ENCODE measurements at regions not wholly inside any gene's neighbourhood (a gene's known extent, or its start where the extent isn't known, plus 50 kb on each side); places are given as distances from the start of the nearest gene placed in this dataset.

DNA sequence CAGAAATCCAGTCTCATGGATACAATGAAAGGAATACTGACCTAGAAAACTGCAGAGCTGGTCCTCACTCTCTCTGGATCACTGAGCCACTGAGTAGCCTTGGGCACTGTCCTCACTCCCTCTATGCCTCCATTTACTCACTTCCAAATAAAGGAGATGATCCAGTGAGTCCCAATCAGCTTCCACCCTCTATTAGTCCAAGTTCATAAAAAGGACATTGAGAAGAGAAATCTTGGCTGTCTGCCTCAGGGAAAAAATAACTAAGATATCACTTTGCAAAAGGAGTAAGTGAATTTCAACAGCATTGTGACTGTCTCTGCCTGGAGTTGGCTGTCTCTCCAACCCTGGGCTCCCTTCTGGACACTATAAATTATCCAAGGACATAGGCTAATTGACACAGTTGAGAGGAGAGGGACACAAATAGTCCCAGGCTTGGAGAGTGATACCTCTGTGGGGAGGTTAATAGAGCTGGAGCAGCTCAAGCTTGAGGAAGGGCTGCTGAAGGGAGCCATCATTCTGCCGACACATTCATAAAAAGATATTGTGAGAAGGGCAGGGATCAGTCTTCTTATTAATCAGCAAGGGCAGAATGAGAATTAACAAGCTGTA lies 572.3 kb downstream of the RAB28 start:
- Histone ChIP-seq H2AFZ (ENCODE audit: low read length) (no peak overlapping the region), H3K56ac (replicated peaks; ENCODE audit: insufficient read length, low read depth, low read length) (no peak overlapping the region), H3K4me1 (replicated peaks in 1 of 4; ENCODE audit: control insufficient read depth in 3 of 4, insufficient read depth in 4 of 4, low read length in 3 of 4) (no peaks in the 10 kb centered on the region), H2BK20ac (ENCODE audit: low read length) (no peak overlapping the region), H3K23me2 (ENCODE audit: low read depth, low read length) (no peaks in the 10 kb centered on the region), H3K27ac (ENCODE audit: low read depth, low read length) (no peak overlapping the region), H3K79me1 (ENCODE audit: low read depth, low read length) (no peaks in the 10 kb centered on the region), H2BK120ac (replicated peaks; ENCODE audit: low read depth, low read length) (no peak overlapping the region), H2AK5ac (ENCODE audit: low read depth, low read length) (no peak overlapping the region), H4K20me1 (replicated peaks in 1 of 2; ENCODE audit: control insufficient read depth in 1 of 2, insufficient read depth in 2 of 2, low read length in 2 of 2) (no peaks in the 10 kb centered on the region), H3K4ac (replicated peaks; ENCODE audit: insufficient read length, low read depth, low read length) (no peak overlapping the region), H3K23ac (ENCODE audit: insufficient read length) (no peak overlapping the region), H3K79me2 (ENCODE audit: control insufficient read depth in 1 of 2, insufficient read depth in 2 of 2, low read length in 2 of 2) (no peaks in the 10 kb centered on the region), H3K14ac (ENCODE audit: insufficient read length) (no peak overlapping the region), H2BK5ac (ENCODE audit: low read depth, low read length) (no peak overlapping the region), H4K5ac (ENCODE audit: insufficient read length, low read depth, low read length) (no peak overlapping the region), H3K18ac (ENCODE audit: extremely low read depth, low read length) (no peak overlapping the region), H3K4me2 (ENCODE audit: insufficient read depth in 1 of 2, low read depth in 2 of 2, low read length in 2 of 2) (no peak overlapping the region), H4K8ac (ENCODE audit: extremely low read depth, insufficient read depth, low read length) (no peak overlapping the region), H3K36me3 (ENCODE audit: control insufficient read depth in 2 of 4, insufficient read depth in 4 of 4, low read length in 3 of 4) (no peaks in the 10 kb centered on the region; a peak in 1 of 8 replicates), H4K91ac (replicated peaks; ENCODE audit: insufficient read length, low read length) (no peak overlapping the region), H3K9ac (replicated peaks in 1 of 4; ENCODE audit: extremely low read depth in 1 of 4, low read depth in 3 of 4, low read length in 3 of 4) (no peak overlapping the region), H2BK15ac (ENCODE audit: low read length) (no peak overlapping the region), H2BK12ac (ENCODE audit: low read depth, low read length) (no peak overlapping the region), H3K27me3 (replicated peaks in 1 of 4; ENCODE audit: control insufficient read depth in 3 of 4, extremely low read depth in 1 of 4, insufficient read depth in 3 of 4, low read length in 3 of 4) (peaks cover 0 to 1% (median 0%) of the 10 kb centered on the region in 4 experiments; a peak in 1 of 7 replicates), H3K9me3 (ENCODE audit: insufficient read depth in 2 of 2, low read depth in 1 of 2, low read length in 1 of 2) (peaks cover 4 to 6% of the 10 kb centered on the region in 2 experiments; a peak in 2 of 4 replicates), H3K4me3 (ENCODE audit: extremely low read depth in 1 of 4, insufficient read depth in 2 of 4, low read depth in 3 of 4, low read length in 4 of 4) (no peak overlapping the region)
- FAIRE-seq (no peak), DNase-seq (ENCODE audit: low read depth in 1 of 2, low spot score in 2 of 2) (no peak)
- WGBS, 2 experiments (ENCODE audit: extremely low coverage in 1 of 2, insufficient coverage in 1 of 2, insufficient read length in 1 of 2, insufficient replicate concordance in 2 of 2, low coverage in 1 of 2, low lambda C conversion rate in 2 of 2, missing lambda C conversion rate in 1 of 2) = 93% methylated on average over 1 of the region's 1 CpG; no CpG with 5 or more reads in 1 of the 2 experiments
- CTCF ChIA-PET (ENCODE audit: partially characterized antibody) = no interaction called here
- TF ChIP-seq POLR2AphosphoS5 (IDR thresholded peaks at IDR 0.05; ENCODE audit: low read depth, low read length) = no peak
- no peak for TF ChIP-seq SIRT6 (IDR thresholded peaks at IDR 0.05; ENCODE audit: low read length)
- TF ChIP-seq CREB1 (IDR thresholded peaks at IDR 0.05) = no peak
- no peak for TF ChIP-seq NRF1 (IDR thresholded peaks at IDR 0.05; ENCODE audit: low read depth, low read length)
- TF ChIP-seq ASH2L (IDR thresholded peaks at IDR 0.05; ENCODE audit: low read length) = no peak
- TF ChIP-seq CHD1 (IDR thresholded peaks at IDR 0.05; ENCODE audit: low read depth, low read length) = no peak
- TF ChIP-seq HDAC6 (IDR thresholded peaks at IDR 0.05; ENCODE audit: low read depth, low read length) = no peak
- no peak for TF ChIP-seq JUND (IDR thresholded peaks at IDR 0.05; ENCODE audit: low read length)
- no peak for TF ChIP-seq EZH2 (IDR thresholded peaks at IDR 0.05; ENCODE audit: low read depth, low read length, severe bottlenecking)
- POLR2A ChIA-PET (ENCODE audit: partially characterized antibody) = no interaction called here
